Hepatocyte (in vitro differentiated cells): ENCODE measurements at regions not wholly inside any gene's neighbourhood (a gene's known extent, or its start where the extent isn't known, plus 50 kb on each side); places are given as distances from the start of the nearest gene placed in this dataset.

Experiments used
- DNase-seq: peaks from one replicate; pipeline ENCODE4 v3.0.0-alpha.2; 2016; ENCODE audit warnings: low spot score
- H2AFZ ChIP-seq: fragments of 200-600 bp; sonication (generic); 2 replicates; pipeline ENCODE4 v1.6.0; 2016; ENCODE audit warnings: antibody characterized with exemption, mild to moderate bottlenecking
- H3K27ac ChIP-seq: fragments of 200-600 bp; sonication (generic); 2 replicates; pipeline ENCODE4 v1.5.1; 2016; ENCODE audit warnings: mild to moderate bottlenecking
- H3K27me3 ChIP-seq: fragments of 200-600 bp; sonication (generic); 2 replicates; pipeline ENCODE4 v1.6.1; 2016
- H3K36me3 ChIP-seq: fragments of 200-600 bp; sonication (generic); replicated peaks from 2 replicates; pipeline ENCODE4 v1.5.1; 2016; ENCODE audit warnings: low read depth; ENCODE audit not compliant: insufficient read depth
- H3K4me1 ChIP-seq: fragments of 200-600 bp; sonication (generic); 2 replicates; pipeline ENCODE4 v1.5.1; 2016; ENCODE audit warnings: mild to moderate bottlenecking, moderate library complexity; ENCODE audit not compliant: insufficient read depth
- H3K4me2 ChIP-seq: fragments of 200-600 bp; sonication (generic); 2 replicates; pipeline ENCODE4 v1.6.0; 2016
- H3K4me3 ChIP-seq: fragments of 200-600 bp; sonication (generic); 2 replicates; pipeline ENCODE4 v1.5.1; 2016; ENCODE audit warnings: mild to moderate bottlenecking
- H3K79me2 ChIP-seq: fragments of 200-600 bp; sonication (generic); 2 replicates; pipeline ENCODE4 v1.6.0; 2017; ENCODE audit warnings: mild to moderate bottlenecking
- H3K9me2 ChIP-seq: fragments of 200-600 bp; sonication (generic); replicated peaks from 2 replicates; pipeline ENCODE4 v1.6.0; 2017; ENCODE audit warnings: mild to moderate bottlenecking; ENCODE audit not compliant: insufficient read depth
- H3K9me3 ChIP-seq: fragments of 200-600 bp; sonication (generic); 2 replicates; pipeline ENCODE4 v1.5.1; 2016; ENCODE audit warnings: low read depth, mild to moderate bottlenecking
- H4K20me1 ChIP-seq: fragments of 200-600 bp; sonication (generic); 2 replicates; pipeline ENCODE4 v1.6.0; 2016; ENCODE audit warnings: mild to moderate bottlenecking; ENCODE audit not compliant: insufficient read depth, poor library complexity, severe bottlenecking
- CTCF ChIP-seq: fragments of 200-600 bp; sonication (generic); IDR thresholded peaks from 2 replicates; pipeline ENCODE4 v1.5.1; 2016; ENCODE audit warnings: antibody characterized with exemption, mild to moderate bottlenecking; ENCODE audit not compliant: poor library complexity
- EZH2 ChIP-seq: fragments of 200-600 bp; sonication (generic); IDR thresholded peaks from 2 replicates; pipeline ENCODE4 v1.6.1; 2016; ENCODE audit warnings: antibody characterized with exemption, mild to moderate bottlenecking, borderline replicate concordance
- EZH2phosphoT487 ChIP-seq: fragments of 200-600 bp; sonication (generic); IDR thresholded peaks from one replicate; pipeline ENCODE4 v1.6.1; 2018; ENCODE audit warnings: antibody characterized with exemption, mild to moderate bottlenecking, low read depth, moderate library complexity; ENCODE audit not compliant: unreplicated experiment, severe bottlenecking
- WGBS: methylation state at CpG from one replicate; pipeline ENCODE4 v1.1.6; 2016; ENCODE audit warnings: low lambda C conversion rate; ENCODE audit errors: missing lambda C conversion rate; 5-methylcytosine and 5-hydroxymethylcytosine counted together

- H3K36me3 ChIP-seq, result no peaks in the 10 kb centered on the region
- no peaks in the 10 kb centered on the region for H3K27me3 ChIP-seq
- no peak for TF ChIP-seq CTCF
- TF ChIP-seq EZH2phosphoT487, result no peak
- TF ChIP-seq EZH2, result no peak
- no peaks in the 10 kb centered on the region for H4K20me1 ChIP-seq
- no peaks in the 10 kb centered on the region for H3K4me1 ChIP-seq
- no peaks in the 10 kb centered on the region for H3K9me2 ChIP-seq
- no peaks in the 10 kb centered on the region for H3K9me3 ChIP-seq
- no peak overlapping the region for H3K4me2 ChIP-seq
- H2AFZ ChIP-seq, result no peak overlapping the region
- WGBS, result 95% methylated on average over 12 of the region's 12 CpGs
- H3K27ac ChIP-seq, result no peak overlapping the region
- H3K79me2 ChIP-seq, result no peaks in the 10 kb centered on the region
- no peak overlapping the region for H3K4me3 ChIP-seq
- no peak for DNase-seq
These were observed 600.5 kb upstream of the ZP4 start for GRCh38 chr1:238491265-238491664.

DNA sequence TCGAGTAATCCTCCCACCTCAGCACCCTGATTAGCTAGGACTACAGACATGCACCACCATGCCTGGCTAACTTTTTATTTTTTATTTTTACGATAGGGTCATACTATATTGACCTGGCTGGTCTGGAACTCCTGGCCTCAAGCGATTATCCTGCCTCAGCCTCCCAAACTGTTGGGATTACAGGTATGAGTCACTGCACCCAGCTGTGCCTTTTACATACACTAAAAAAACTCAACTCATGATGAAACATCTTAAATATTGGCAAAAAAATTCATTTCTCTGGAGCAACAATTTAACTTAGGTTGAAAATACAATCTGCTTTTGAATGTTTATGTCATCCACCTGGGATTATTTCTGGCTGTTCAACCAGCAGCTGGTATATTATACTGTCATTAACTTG, 598.3 kb upstream of the ZP4 start:
- no peaks in the 10 kb centered on the region for H3K9me2 ChIP-seq
- H3K4me3 ChIP-seq, result no peak overlapping the region
- H4K20me1 ChIP-seq, result no peaks in the 10 kb centered on the region
- no peaks in the 10 kb centered on the region for H3K36me3 ChIP-seq
- H2AFZ ChIP-seq, result no peak overlapping the region
- no peaks in the 10 kb centered on the region for H3K27me3 ChIP-seq
- no peaks in the 10 kb centered on the region for H3K9me3 ChIP-seq
- TF ChIP-seq EZH2phosphoT487, result no peak
- TF ChIP-seq CTCF, result no peak
- TF ChIP-seq EZH2, result no peak
- no peak overlapping the region for H3K27ac ChIP-seq
- WGBS, result 84% methylated on average over 3 of the region's 3 CpGs
- no peaks in the 10 kb centered on the region for H3K79me2 ChIP-seq
- no peaks in the 10 kb centered on the region for H3K4me1 ChIP-seq
- no peak for DNase-seq
- H3K4me2 ChIP-seq, result no peak overlapping the region

- no peak for DNase-seq
- Histone ChIP-seq H3K4me1 (peaks cover 3% of the 10 kb centered on the region), H3K9me3 (no peaks in the 10 kb centered on the region), H3K79me2 (no peaks in the 10 kb centered on the region), H3K36me3 (no peaks in the 10 kb centered on the region), H3K4me3 (no peak overlapping the region), H4K20me1 (no peaks in the 10 kb centered on the region), H3K27me3 (no peaks in the 10 kb centered on the region), H3K4me2 (no peak overlapping the region), H2AFZ (no peak overlapping the region), H3K9me2 (no peaks in the 10 kb centered on the region), H3K27ac (no peak overlapping the region)
- no peak for TF ChIP-seq CTCF
- no peak for TF ChIP-seq EZH2phosphoT487
- TF ChIP-seq EZH2, result no peak
- WGBS, result 83% methylated on average over 2 of the region's 2 CpGs
These were observed 597.7 kb upstream of the ZP4 start for GRCh38 chr1:238488401-238488800.

- H3K36me3 ChIP-seq, result no peaks in the 10 kb centered on the region
- H2AFZ ChIP-seq, result no peak overlapping the region
- TF ChIP-seq EZH2phosphoT487, result no peak
- no peak for TF ChIP-seq CTCF
- TF ChIP-seq EZH2, result no peak
- no peaks in the 10 kb centered on the region for H3K9me2 ChIP-seq
- 83% methylated on average over 1 of the region's 1 CpG for WGBS
- no peak overlapping the region for H3K27ac ChIP-seq
- H3K79me2 ChIP-seq, result no peaks in the 10 kb centered on the region
- no peaks in the 10 kb centered on the region for H3K9me3 ChIP-seq
- no peaks in the 10 kb centered on the region for H4K20me1 ChIP-seq
- no peak overlapping the region for H3K4me3 ChIP-seq
- no peak overlapping the region for H3K4me2 ChIP-seq
- H3K27me3 ChIP-seq, result no peaks in the 10 kb centered on the region
- peaks cover 3% of the 10 kb centered on the region for H3K4me1 ChIP-seq
- DNase-seq, result no peak
These were observed 597.2 kb upstream of the ZP4 start for GRCh38 chr1:238487931-238488330.
